Fibroblast of villous mesenchyme (primary cell): ENCODE measurements at regions not wholly inside any gene's neighbourhood (a gene's known extent, or its start where the extent isn't known, plus 50 kb on each side); places are given as distances from the start of the nearest gene placed in this dataset.

ENCODE experiments used
- DNase-seq: peaks from one replicate; pipeline ENCODE4 v3.0.0-alpha.2; 2010; ENCODE audit warnings: low read depth
- H3K4me3 ChIP-seq: 2 replicates; pipeline ENCODE4 v1.5.1; 2011; ENCODE audit warnings: low read depth, mild to moderate bottlenecking, low read length
- TF ChIP-seq, protein P1 (sequence below): IDR thresholded peaks from 2 replicates; pipeline ENCODE4 v1.5.1; 2012; ENCODE audit warnings: low read depth, mild to moderate bottlenecking, low read length; ENCODE audit not compliant: insufficient read depth

- TF ChIP-seq, protein P1, sequence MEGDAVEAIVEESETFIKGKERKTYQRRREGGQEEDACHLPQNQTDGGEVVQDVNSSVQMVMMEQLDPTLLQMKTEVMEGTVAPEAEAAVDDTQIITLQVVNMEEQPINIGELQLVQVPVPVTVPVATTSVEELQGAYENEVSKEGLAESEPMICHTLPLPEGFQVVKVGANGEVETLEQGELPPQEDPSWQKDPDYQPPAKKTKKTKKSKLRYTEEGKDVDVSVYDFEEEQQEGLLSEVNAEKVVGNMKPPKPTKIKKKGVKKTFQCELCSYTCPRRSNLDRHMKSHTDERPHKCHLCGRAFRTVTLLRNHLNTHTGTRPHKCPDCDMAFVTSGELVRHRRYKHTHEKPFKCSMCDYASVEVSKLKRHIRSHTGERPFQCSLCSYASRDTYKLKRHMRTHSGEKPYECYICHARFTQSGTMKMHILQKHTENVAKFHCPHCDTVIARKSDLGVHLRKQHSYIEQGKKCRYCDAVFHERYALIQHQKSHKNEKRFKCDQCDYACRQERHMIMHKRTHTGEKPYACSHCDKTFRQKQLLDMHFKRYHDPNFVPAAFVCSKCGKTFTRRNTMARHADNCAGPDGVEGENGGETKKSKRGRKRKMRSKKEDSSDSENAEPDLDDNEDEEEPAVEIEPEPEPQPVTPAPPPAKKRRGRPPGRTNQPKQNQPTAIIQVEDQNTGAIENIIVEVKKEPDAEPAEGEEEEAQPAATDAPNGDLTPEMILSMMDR = no peak
- no peak for DNase-seq
- H3K4me3 ChIP-seq = no peak overlapping the region
Observed at GRCh38 chr16:48011878-48012658, 143.7 kb downstream of the ABCC12 start.

- TF ChIP-seq, protein P1 = no peak
- no peak overlapping the region for H3K4me3 ChIP-seq
- no peak for DNase-seq
Observed at GRCh38 chr16:48011466-48011865, 144.3 kb downstream of the ABCC12 start.

GRCh38 chr16:48008011-48008525 lies 147.7 kb downstream of the ABCC12 start:
- H3K4me3 ChIP-seq = no peak overlapping the region
- no peak for DNase-seq
- TF ChIP-seq, protein P1 = no peak

DNA sequence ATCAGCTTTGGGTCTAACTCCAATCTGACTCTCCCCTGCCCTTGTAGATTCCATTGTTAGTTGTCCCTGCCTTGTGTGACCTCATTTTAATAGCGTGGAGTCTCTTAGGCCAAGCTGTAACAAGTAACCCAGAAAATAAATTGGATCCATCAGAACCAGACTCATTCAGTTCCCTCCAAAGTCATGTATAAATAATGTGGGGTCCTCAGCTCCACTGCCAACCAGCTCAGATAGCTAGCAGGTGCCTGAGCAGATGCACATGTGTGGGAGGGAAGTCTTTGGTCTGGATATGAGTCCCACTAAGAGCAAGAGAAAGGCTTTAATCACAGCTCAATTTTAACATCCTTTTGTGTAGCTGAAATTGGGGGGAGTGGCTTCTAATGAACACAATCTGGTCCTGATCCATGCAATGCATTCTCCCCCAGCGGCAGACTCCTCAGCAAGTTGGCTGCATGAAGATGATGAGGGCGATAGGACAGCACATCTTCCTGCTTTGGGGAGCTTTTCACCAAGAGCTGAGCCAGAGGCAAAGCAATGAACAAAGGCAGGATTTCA lies 151.6 kb downstream of the ABCC12 start:
- DNase-seq = no peak
- TF ChIP-seq, protein P1 = no peak
- no peak overlapping the region for H3K4me3 ChIP-seq

DNA sequence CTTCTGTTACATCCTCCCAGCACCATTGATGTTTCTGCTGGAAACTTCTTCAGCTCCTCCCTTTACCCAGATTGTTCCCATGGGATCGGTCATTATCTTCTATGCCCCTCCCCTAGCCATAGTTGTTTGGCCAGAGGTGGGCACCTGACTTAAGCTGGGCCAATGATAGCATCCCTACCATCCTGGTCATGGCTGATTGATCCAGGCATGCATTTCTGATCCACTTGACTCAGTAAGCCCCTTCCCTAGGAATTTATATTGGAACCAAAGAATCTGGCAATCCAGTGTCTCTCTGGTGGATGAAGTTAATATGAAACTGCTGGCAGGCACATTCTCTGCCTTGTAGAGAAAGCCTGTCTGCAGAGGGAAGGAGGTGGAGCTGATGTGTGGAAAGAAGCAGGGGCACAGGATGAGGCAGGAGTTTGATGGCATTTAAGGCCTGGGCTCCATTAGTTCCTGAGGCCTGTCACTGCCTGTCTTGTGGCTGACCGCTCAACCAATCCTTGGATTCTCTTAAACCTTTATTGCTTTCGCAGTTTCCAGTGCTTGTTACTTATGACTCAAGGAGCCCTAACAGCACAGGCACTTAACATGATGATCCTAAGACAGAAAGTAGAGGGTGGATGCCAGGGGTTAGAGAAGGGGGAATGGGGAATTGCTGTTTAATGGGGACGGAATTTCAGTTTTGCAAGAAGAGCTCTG lies 152.4 kb downstream of the ABCC12 start:
- no peak for DNase-seq
- H3K4me3 ChIP-seq = no peak overlapping the region
- TF ChIP-seq, protein P1 = no peak

GRCh38 chr16:48001324-48001895 lies 154.4 kb downstream of the ABCC12 start:
- DNase-seq = no peak
- TF ChIP-seq, protein P1 = no peak
- H3K4me3 ChIP-seq = no peak overlapping the region
